ENCODE measurements at regions not wholly inside any gene's neighbourhood (a gene's known extent, or its start where the extent isn't known, plus 50 kb on each side); places are given as distances from the start of the nearest gene placed in this dataset.

- TF ChIP-seq CTCF (IDR thresholded peaks at IDR 0.05; ENCODE audit: borderline replicate concordance, extremely low read depth, low read length, poor library complexity, severe bottlenecking) (no peak), EZH2 (IDR thresholded peaks at IDR 0.05; ENCODE audit: borderline replicate concordance, low read depth, low read length, severe bottlenecking) (no peak)
Measured at GRCh38 chr6:67497749-67498148, 1137.3 kb upstream of the ADGRB3 start.
